ENCODE measurements at regions not wholly inside any gene's neighbourhood (a gene's known extent, or its start where the extent isn't known, plus 50 kb on each side); places are given as distances from the start of the nearest gene placed in this dataset.
"Not testable (repeated sequence)": the region's sequence is repeated elsewhere in the genome, so short reads cannot be mapped to it uniquely, and the experiment has no call there.

DNA sequence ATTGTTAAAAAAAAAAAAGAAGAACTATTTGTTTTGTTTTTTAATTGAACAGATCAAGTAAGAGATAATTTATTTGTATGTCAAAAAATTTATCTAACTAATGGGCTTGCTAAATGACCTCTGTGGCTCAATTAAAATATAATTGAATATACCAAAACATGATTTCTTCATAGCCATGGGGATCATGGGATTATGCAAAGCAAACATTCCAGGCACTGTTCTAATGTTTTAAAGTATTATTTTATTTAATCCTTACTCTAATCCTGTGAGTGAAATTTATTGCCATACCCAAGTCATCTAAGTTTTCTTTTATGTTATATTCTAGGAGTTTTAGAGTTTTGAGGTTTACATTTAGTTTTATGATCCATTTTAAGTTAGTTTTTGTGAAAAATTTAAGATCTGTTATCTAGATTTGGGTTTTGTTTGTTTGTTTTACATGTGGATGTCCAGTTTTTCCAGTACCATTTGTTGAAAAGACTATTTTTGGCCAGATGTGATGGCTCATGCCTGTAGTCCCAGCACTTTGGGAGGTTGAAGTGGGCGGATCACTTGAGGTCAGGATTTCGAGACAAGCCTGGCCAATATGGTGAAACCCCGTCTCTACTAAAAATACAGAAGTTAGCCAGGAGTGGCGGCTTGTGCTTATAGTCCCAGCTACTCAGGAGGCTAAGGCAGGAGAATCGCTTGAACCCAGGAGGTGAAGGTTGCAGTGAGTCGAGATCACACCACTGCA lies 52.3 kb upstream of the CNOT10 start:
- peak; percentile 47 to 51 (median 50) for DNase-seq

DNA sequence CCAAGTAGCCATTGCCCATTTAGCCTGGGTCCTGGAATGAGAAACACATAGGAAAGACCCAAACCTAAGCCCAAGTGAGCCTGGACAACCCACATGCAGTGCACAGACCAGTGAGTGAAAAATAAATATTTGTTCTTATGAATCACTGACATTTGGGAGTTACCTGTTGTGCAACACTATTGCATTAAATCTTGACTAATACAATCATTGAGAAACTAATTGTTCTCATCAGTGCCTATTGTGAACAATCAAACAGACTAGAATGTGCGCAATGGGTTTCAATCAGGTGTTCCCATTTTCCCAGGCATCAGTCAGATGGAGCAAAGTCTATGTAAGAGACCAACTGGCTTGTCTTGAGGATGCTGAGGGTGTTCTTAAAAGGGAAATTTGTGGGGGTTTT lies 54.7 kb upstream of the CNOT10 start:
- DNase-seq: peak; percentile 37 to 69 (median 68)

DNA sequence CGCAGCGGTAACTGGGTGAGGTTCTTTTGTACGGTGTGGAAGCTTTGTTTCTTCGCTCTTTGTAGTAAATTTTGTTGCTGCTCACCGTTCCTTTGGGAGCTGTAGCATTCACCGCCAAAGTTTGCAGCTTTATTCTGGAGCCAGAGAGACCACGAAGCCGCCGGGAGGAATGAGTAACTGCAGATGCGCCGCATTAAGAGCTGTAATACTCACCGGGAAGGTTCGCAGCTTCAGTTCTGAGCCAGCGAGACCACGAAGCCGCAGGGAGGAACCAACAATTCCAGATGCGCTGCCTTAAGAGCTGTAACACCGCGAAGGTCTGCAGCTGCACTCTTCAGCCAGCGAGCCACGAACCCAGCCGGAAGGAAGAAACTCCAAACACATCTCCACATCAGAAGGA lies 56.0 kb upstream of the DYNC1LI1 start:
- no peak for DNase-seq

DNA sequence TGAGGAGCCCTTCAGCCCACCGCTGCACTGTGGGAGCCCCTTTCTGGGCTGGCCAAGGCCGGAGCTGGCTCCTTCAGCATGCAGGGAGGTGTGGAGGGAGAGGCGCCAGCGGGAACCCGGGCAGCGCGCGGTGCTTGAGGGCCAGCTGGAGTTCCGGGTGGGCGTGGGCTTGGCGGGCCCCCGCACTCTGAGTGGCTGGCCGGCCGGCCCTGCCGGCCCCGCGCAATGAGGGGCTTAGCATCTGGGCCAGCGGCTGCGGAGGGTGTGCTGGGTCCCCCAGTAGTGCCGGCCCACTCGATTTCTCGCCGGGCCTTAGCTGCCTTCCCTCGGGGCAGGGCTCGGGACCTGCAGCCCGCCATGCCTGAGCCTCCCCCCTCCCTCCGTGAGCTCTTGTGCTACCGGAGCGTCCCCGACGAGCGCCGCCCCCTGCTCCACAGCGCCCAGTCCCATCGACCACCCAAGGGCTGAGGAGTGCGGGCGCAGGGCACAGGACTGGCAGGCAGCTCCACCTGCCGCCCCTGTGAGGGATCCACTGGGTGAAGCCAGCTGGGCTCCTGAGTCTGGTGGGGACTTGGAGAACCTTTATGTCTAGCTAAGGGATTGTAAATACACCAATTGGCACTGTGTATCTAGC lies 55.0 kb upstream of the DYNC1LI1 start:
- DNase-seq: not testable (repeated sequence)

DNA sequence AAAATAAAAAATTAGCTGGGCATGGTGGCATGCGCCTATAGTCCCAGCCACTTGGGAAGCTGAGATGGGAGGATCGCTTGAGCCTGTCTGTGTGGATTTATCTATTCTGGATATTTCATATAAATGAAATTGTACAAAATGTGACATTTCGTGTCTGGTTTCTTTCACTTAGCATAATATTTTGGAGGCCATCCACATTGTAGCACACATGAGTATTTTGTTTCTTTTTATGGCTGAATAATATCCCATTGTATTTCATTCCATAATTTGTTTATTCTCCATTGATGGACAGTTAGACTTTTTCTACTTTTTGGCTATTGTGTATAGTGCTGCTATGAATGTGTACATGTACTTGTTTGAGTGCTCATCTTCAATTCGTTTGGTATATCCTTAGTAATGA lies 52.9 kb upstream of the DYNC1LI1 start:
- DNase-seq: no peak

DNA sequence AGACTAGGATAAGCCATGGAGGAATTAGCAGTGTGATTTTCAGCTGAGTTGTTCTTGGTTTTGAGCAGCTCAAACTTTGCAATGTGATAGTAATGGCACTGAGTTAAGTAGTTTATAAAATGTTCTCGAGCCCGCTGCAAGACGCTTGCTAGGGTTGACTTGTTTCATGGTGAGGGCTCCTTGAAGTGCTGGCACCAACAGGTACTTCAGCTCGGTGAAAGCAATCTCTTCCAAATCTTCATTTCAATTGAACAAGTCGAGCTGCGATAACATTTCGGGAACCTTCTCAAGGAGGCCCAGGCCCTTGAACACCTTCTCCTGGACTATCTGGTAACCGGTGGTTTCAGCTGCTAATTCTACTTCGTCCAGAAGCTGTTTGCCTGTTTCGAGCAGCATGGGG lies 50.8 kb upstream of the DYNC1LI1 start:
- no peak for DNase-seq

DNA sequence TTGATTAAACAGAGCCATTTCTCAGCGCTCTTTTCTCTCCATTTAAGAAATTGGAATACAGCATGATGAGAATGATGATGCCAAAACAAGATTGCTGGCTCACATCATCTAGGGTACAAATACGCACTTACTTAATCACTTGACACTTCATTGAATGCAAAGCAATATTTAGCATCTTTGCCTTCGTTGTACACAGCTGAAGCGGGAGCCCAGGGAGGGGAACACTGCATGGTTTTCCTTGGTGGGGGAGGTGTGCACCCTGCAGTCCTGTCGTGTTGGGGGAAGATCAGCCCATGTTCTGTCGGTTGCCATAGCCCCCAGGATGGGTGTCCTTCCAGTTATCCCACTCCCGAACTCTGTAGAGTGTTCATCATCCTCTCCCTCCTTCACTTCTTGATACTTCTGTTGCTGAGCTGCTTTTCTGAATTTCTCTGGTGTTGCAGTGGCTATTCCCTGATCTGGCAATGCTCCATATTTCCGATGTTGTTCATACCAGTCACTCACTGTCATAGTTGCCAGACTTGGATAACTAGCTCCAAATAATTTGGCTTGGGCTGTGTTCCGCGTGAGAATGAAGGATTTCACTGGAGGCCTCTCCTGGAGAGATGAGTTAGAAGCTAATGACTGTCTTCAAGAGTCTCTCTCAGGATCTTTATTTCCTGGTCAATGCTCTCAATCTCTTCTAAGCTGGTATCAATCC lies 50.1 kb upstream of the DYNC1LI1 start:
- no peak for DNase-seq
